WI38 (cell line): ENCODE measurements at regions not wholly inside any gene's neighbourhood (a gene's known extent, or its start where the extent isn't known, plus 50 kb on each side); places are given as distances from the start of the nearest gene placed in this dataset.
"Not testable (repeated sequence)": the region's sequence is repeated elsewhere in the genome, so short reads cannot be mapped to it uniquely, and the experiment has no call there.

ENCODE experiments used
- H3K4me3 ChIP-seq: 2 replicates; pipeline ENCODE4 v1.5.1; 2011; ENCODE audit warnings: low read depth, mild to moderate bottlenecking, control low read depth, low read length
- CTCF ChIP-seq: IDR thresholded peaks from 2 replicates; pipeline ENCODE4 v1.5.1; 2012; ENCODE audit warnings: low read depth, mild to moderate bottlenecking, control low read depth, low read length

GRCh38 chr12:46082490-46083200, 92.3 kb upstream of the SCAF11 start:
- H3K4me3 ChIP-seq, result no peak overlapping the region
- TF ChIP-seq CTCF, result no peak

- TF ChIP-seq CTCF, result no peak
Observed at GRCh38 chr12:46073321-46073720, 82.9 kb upstream of the SCAF11 start.

DNA sequence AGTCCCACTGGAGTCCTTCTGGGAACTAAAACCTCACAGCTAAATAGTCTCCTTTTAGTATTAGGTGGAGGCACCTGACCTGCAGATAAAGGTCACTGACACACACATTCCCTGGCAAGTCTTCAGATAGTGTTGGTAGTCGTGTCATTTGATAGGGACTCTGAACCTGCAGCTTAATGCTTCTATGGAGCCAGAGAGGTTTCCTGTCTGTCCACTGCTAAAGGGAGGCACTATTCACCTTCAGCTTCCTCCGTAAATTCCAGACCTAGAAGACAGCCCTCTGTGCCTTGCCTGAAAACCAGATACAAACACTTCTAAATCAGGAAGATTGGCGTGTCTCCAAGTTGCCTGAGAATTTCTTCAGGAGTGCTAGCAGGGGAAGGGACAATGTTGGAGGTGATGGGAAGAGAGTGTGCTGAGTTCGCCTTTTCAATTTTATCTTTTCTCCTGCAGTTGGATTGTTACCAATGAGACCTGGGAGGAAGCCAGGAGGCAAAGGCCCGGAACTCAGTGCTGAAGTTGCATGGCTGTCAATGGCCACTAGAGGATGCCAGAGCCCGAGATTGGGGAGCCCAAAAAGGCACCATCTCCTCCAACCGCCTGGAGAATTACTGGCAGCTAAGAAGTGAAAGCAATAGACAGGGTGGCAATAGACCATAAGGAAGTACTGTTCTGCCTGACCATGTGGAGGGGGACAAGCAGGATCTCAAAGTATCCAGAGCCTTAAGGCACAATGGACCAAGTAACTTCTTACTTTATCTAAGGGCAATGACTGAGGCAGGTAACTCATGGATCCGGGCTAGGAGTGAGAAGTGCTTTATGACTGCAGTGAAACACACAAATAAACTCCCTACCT, 81.6 kb upstream of the SCAF11 start:
- no peak overlapping the region for H3K4me3 ChIP-seq
- peak; percentile 100 for TF ChIP-seq CTCF

More at GRCh38 chr12:46073321-46073720, 82.9 kb upstream of the SCAF11 start:
- H3K4me3 ChIP-seq, result no peak overlapping the region

- no peak for TF ChIP-seq CTCF
- no peak overlapping the region for H3K4me3 ChIP-seq
Observed at GRCh38 chr12:46071335-46071734, 81.0 kb upstream of the SCAF11 start.

DNA sequence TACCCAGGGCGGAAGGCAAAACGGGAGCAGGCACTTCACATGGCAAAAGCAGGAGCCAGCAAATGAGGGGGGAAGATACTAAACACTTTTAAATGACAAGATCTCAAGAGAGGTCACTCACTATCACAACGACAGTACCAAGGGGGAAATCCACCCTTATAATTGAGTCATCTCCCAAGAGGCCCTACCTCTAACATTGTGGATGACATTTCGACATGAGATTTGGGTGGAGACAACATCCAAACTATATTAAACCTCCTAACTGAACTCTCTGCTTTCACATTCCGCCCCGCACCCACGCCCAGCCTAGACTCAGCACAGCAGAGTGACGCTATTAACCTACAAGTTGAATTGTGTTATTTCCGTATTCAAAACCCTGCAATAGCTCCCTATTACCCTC, 76.7 kb upstream of the SCAF11 start:
- no peak overlapping the region for H3K4me3 ChIP-seq
- no peak for TF ChIP-seq CTCF

- no peak overlapping the region for H3K4me3 ChIP-seq
- TF ChIP-seq CTCF, result no peak
Observed at GRCh38 chr12:46065412-46066166, 75.2 kb upstream of the SCAF11 start.

- no peak for TF ChIP-seq CTCF
- no peak overlapping the region for H3K4me3 ChIP-seq
Observed at GRCh38 chr12:46064548-46064947, 74.2 kb upstream of the SCAF11 start.

- not testable (repeated sequence) for H3K4me3 ChIP-seq
Observed at GRCh38 chr12:46058697-46059096, 68.3 kb upstream of the SCAF11 start.
